Stimulated activated CD4-positive, alpha-beta T cell treated with anti-CD3 and anti-CD28 coated beads, Interleukin-2, amount 100 ng/mL, for 4 hours (primary cell): ENCODE measurements at regions not wholly inside any gene's neighbourhood (a gene's known extent, or its start where the extent isn't known, plus 50 kb on each side); places are given as distances from the start of the nearest gene placed in this dataset.
"Not testable (repeated sequence)": the region's sequence is repeated elsewhere in the genome, so short reads cannot be mapped to it uniquely, and the experiment has no call there.

ENCODE experiments used
- DNase-seq: peaks from one replicate; pipeline ENCODE4 v3.0.0-alpha.2; 2020; ENCODE audit warnings: low read depth

GRCh38 chr5:96101358-96102089 lies 139.9 kb upstream of the ELL2 start:
- DNase-seq = no peak

GRCh38 chr5:96097488-96097887 lies 135.8 kb upstream of the ELL2 start:
- DNase-seq = not testable (repeated sequence)

- no peak for DNase-seq
These were observed 135.1 kb upstream of the ELL2 start for GRCh38 chr5:96096724-96097123.

GRCh38 chr5:96094904-96095303 lies 133.3 kb upstream of the ELL2 start:
- DNase-seq = no peak

- DNase-seq = no peak
These were observed 132.3 kb upstream of the ELL2 start for GRCh38 chr5:96093890-96094381.

GRCh38 chr5:96093340-96093739 lies 131.7 kb upstream of the ELL2 start:
- DNase-seq = no peak

GRCh38 chr5:96091874-96092273 lies 130.2 kb upstream of the ELL2 start:
- no peak for DNase-seq

GRCh38 chr5:96090215-96090614 lies 128.6 kb upstream of the ELL2 start:
- DNase-seq = no peak

GRCh38 chr5:96088706-96089498 lies 127.3 kb upstream of the ELL2 start:
- DNase-seq = no peak

- no peak for DNase-seq
These were observed 126.3 kb upstream of the ELL2 start for GRCh38 chr5:96087939-96088338.

GRCh38 chr5:96084874-96085506 lies 123.3 kb upstream of the ELL2 start:
- no peak for DNase-seq

GRCh38 chr5:96083361-96083881 lies 121.8 kb upstream of the ELL2 start:
- no peak for DNase-seq

GRCh38 chr5:96081276-96081858 lies 119.7 kb upstream of the ELL2 start:
- DNase-seq = no peak

- no peak for DNase-seq
These were observed 118.9 kb upstream of the ELL2 start for GRCh38 chr5:96080557-96080956.

GRCh38 chr5:96079962-96080361 lies 118.3 kb upstream of the ELL2 start:
- no peak for DNase-seq

- DNase-seq = no peak
These were observed 117.4 kb upstream of the ELL2 start for GRCh38 chr5:96079075-96079474.

GRCh38 chr5:96076451-96076850 lies 114.8 kb upstream of the ELL2 start:
- DNase-seq = no peak

- no peak for DNase-seq
These were observed 114.1 kb upstream of the ELL2 start for GRCh38 chr5:96075579-96076289.

- no peak for DNase-seq
These were observed 113.2 kb upstream of the ELL2 start for GRCh38 chr5:96074870-96075269.

- no peak for DNase-seq
These were observed 112.8 kb upstream of the ELL2 start for GRCh38 chr5:96074460-96074859.

- no peak for DNase-seq
These were observed 111.1 kb upstream of the ELL2 start for GRCh38 chr5:96072791-96073165.
